Liver (tissue), 3 donors: ENCODE measurements at regions not wholly inside any gene's neighbourhood (a gene's known extent, or its start where the extent isn't known, plus 50 kb on each side); places are given as distances from the start of the nearest gene placed in this dataset.

Source experiments
- CTCF ChIP-seq: fragments of 150-350 bp; IDR thresholded peaks from 2 replicates; pipeline ENCODE4 v1.5.1; 2017; ENCODE audit warnings: improper control_type of control experiment, low read depth, low read length; ENCODE audit not compliant: missing input control
- EGR1 ChIP-seq, 2 donors: IDR thresholded peaks; 2 replicates each; pipeline ENCODE4 v1.6.1; 2016 to 2018; ENCODE audit warnings: antibody characterized with exemption in 2 of 2, low read depth in 2 of 2
- TAF1 ChIP-seq: conservative IDR thresholded peaks from 2 replicates; pipeline ENCODE4 v1.6.1; 2016; ENCODE audit warnings: antibody characterized with exemption, mild to moderate bottlenecking
- TF ChIP-seq, protein P1 (sequence below): IDR thresholded peaks from 2 replicates; pipeline ENCODE4 v1.6.1; 2016; ENCODE audit warnings: antibody characterized with exemption, mild to moderate bottlenecking
- donor health status: healthy.
- donor health status: healthy.

- TF ChIP-seq CTCF = no peak
- TF ChIP-seq, protein P1, sequence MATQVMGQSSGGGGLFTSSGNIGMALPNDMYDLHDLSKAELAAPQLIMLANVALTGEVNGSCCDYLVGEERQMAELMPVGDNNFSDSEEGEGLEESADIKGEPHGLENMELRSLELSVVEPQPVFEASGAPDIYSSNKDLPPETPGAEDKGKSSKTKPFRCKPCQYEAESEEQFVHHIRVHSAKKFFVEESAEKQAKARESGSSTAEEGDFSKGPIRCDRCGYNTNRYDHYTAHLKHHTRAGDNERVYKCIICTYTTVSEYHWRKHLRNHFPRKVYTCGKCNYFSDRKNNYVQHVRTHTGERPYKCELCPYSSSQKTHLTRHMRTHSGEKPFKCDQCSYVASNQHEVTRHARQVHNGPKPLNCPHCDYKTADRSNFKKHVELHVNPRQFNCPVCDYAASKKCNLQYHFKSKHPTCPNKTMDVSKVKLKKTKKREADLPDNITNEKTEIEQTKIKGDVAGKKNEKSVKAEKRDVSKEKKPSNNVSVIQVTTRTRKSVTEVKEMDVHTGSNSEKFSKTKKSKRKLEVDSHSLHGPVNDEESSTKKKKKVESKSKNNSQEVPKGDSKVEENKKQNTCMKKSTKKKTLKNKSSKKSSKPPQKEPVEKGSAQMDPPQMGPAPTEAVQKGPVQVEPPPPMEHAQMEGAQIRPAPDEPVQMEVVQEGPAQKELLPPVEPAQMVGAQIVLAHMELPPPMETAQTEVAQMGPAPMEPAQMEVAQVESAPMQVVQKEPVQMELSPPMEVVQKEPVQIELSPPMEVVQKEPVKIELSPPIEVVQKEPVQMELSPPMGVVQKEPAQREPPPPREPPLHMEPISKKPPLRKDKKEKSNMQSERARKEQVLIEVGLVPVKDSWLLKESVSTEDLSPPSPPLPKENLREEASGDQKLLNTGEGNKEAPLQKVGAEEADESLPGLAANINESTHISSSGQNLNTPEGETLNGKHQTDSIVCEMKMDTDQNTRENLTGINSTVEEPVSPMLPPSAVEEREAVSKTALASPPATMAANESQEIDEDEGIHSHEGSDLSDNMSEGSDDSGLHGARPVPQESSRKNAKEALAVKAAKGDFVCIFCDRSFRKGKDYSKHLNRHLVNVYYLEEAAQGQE = no peak
- TF ChIP-seq EGR1 (IDR thresholded peaks at IDR 0.05; ENCODE audit: low read depth in 2 of 2) = no peak
- no peak for TF ChIP-seq TAF1
Observed at GRCh38 chr11:44444770-44445321, 120.6 kb upstream of the CD82 start.
